GM19238 (cell line): ENCODE measurements at regions not wholly inside any gene's neighbourhood (a gene's known extent, or its start where the extent isn't known, plus 50 kb on each side); places are given as distances from the start of the nearest gene placed in this dataset.

Experiments
- DNase-seq: peaks from one replicate; pipeline ENCODE4 v3.0.0; 2011; ENCODE audit warnings: low spot score; ENCODE audit not compliant: insufficient read length

DNA sequence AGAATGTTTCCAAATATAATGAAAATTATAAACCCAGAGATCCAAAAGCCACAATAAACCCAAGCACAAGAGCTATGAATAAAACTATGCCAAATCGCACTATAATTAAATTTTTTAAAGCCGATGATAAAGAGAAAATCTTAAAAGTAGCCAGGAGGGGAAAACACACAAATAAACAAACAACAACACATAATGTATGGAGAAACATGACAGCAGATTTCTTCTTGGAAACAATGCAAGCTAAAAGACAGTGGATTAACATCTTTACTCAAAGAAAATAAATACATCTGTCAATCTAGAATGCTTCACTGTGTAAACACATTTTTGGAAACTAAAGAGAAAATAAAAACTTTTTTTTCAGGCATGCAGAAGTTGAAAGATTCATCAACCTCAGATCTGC, 53.0 kb upstream of the SMOX start:
- DNase-seq = no peak

DNA sequence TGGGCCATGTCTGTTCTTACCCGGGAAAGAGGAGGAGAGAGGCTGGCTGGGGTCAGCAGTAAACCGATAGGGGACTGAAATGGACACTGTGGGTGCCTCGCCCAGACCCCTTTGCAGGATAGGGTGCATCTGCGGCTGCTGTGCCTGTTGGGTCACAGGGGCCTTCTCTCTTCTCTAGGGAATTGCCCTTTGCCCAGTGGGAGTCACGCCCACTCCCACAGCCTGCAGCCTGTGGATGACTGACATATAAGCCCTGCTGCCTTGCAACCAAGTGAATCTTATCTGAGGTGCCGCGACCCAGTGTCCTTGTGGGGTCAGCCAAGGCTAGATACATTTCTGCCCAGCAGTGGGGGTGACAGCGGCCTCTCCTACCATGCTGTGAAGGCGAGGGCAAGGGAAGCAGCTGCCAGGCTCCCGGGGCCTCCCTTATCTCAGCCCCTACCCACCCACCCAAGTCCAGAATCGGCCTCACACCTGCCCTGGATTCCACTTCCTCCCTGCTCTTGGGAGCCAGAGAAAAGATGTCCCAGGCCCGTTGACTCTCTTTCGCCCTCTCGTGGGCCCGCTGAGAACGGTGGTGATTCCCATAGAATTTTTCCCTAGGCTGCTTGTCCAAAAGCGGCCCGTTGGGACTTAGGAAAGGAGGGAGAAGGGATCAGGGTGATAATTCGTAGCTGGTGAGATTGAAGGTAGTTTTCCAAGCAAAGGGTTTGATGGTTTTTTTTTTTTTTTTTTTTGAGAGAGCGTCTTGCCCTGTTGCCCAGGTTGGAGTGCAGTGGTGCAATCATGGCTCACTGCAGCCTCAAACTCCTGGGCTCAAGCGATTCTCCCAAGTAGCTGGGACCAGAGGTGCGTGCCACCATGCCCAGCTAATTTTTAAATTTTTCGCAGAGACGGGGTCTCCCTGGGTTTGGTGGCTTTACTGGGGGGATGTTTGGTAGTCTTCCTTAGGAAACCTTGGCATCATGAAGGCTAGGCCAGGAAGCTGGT, 56.8 kb upstream of the SMOX start:
- peak; percentile 47 for DNase-seq

DNA sequence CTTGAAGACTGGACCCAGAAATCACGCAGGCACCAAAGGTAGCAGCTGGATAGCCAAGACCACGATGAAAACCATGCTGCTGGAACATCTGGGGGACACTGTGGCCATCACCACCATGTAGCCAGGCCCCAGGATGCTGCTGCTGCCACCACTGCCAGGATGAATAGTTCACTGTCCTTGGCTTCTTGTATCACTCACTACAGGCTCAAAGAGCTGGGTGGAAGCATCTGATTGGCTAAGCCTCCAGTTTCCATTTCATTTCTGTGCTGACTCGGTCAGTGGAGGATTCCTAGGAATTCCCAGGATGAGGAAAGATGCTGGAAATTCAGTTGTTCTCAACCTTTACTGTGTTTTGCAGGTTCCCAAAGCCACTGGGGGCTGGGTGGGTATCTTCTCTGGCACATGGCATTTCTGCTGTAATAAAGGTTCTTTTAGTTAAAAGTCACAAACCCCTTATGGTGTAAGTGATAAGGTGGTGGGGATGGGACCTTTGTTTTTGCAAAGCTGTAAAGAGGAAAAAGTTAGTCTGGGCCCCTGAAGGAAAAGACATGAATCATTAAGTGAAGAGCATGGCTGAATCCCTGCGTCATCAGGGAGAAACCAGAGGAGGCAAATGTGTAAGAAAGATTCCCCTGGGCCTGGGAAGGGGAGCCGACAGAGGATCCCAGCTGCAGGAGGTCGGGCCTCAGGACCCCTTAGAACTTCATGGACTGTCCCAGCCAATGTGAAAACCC, 57.7 kb upstream of the SMOX start:
- no peak for DNase-seq

DNA sequence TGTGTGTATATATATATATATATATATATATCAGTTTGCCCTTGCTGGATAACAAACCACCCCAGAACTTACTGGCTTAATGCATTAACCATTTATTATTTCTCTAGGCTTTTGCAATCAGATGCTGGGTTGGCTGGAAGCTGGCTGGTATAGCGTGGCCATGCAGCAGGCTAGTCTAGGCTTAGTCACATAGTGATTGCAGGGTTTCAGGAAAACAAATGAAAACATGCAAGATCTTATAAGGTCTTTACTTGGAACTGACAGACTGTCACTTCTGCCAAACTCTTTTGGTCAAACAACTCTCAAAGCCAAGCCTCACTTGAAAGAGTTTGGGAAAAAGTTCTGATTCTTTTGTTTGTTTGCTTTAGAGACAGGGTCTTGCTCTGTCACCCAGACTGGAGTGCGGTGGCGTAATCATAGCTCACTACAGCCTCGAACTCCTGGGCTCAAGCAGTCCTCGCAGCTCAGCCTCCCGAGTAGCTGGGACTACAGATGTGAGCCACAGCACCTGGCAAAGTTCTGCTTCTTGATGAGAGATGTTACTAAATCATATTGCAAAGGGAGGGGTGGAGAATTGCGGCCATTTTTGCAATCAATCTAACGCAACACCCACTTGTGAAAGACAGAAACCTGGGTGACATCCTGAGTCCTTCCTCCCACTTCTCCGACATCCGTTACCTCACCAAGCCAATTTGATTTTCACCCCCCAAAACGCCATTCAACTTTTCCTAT, 58.7 kb upstream of the SMOX start:
- no peak for DNase-seq

DNA sequence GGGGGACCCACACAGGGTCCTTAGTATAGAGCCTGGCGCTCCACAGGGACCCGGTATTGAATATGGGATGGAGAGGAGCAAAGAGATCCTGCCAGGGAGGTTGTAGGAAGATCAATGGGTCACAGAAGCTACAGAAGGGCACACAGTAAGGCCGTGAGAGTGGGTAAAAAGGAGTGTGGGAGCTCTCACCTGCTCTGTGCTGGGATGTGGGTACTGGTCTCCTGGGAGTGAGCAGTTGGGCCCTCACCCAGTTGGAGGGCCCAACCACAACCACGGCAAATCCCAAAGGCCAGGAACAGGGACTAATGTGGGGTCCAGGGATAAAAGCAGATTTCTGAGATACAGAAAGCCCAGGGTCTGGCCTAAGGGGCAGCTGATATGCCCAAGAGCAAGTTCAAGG, 59.9 kb upstream of the SMOX start:
- DNase-seq = no peak

DNA sequence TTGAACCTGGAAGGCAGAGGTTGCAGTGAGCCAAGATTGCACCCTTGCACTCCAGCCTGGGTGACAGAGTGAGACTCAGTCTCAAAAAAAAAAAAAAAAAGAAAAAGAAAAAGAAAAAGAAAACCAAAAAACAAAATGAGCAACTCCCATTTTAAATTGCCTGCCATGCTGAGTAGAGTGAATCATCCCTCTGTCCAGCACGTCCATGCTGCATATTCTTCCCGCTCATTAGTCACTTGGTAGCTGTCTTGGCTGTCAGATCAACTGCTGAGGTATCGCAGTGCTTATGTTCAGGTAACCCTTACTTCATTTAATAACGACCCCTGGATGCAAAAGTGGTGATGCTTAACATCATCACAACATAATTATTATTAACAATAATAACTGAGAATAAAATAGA, 60.7 kb upstream of the SMOX start:
- DNase-seq = no peak

DNA sequence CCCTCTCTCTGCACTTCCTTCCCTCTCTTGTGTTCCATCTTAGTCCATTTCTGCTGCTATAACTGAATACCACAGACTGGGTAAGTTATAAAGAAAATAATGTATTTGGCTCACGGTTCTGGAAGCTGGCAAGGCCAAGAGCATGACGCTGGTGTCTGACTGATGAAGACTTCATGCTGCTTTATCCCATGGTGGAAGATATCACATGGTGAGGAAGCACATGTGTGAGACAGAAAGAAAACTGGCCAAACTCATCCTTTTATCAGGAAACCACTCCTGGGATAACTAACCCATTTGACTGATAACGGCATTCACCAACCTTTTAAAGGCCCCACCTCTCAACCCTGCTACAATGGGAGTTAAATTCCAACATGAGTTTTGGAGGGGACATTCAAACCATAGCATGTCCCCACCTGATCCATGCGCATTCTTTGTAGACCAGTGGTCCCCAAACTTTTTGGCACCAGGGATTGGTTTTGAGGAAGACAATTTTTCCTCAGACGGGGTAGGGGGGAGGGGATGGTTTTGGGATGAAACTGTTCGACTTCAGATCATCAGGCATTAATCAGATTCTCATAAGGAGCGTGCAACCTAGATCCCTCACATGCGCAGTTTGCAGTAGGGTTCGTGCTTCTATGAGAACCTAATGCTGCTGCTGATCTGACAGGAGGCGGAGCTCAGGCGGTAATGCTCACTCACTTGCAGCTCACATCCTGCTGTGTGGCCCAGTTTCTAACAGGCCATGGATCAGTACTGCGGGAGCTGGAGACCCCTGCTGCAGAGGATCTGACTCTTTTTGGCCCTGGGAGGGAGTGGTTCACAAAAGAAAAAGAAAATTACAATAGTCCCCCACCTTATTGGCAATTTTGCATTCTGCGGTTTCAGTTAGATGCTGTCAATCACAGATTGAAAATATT, 61.6 kb upstream of the SMOX start:
- DNase-seq = no peak

DNA sequence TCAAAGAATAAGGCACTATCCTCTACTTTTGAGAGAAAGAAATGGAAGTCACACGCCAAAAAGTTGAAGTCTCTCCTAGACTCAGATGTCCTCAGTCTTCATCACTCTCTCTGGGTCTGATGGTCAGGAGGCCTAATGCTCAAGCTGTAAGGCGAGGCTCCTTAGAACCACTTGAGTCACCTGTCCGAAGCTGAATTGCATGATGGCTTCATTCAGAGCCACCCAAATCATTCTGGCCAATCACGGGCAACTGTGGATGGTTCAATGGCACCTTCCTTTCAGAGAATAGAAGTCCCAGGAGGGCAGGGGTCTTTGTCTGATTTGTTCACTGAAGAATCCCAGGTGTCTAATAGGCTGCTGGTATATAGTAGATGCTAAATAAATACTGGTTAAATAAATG, 63.9 kb upstream of the SMOX start:
- DNase-seq = no peak

DNA sequence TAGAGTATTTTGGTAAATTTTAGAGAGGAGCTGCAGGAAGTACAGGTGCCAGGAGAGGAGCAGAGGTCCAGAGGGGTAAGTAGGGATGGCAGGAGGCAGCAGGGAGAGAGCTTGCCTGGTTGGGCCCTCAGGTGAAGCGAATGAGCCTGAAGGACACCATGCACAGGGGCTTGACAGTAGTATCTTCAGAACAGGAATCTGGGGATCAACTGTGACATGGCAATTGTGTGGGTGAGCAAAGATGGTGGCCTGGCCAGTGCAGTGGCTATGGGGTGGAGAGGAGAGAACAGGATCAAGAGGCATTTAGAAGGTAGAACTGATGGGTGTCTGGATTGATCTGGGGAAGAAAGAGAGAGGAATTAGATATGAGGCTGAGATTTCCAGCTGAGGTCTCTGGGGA, 64.5 kb upstream of the SMOX start:
- DNase-seq = no peak

DNA sequence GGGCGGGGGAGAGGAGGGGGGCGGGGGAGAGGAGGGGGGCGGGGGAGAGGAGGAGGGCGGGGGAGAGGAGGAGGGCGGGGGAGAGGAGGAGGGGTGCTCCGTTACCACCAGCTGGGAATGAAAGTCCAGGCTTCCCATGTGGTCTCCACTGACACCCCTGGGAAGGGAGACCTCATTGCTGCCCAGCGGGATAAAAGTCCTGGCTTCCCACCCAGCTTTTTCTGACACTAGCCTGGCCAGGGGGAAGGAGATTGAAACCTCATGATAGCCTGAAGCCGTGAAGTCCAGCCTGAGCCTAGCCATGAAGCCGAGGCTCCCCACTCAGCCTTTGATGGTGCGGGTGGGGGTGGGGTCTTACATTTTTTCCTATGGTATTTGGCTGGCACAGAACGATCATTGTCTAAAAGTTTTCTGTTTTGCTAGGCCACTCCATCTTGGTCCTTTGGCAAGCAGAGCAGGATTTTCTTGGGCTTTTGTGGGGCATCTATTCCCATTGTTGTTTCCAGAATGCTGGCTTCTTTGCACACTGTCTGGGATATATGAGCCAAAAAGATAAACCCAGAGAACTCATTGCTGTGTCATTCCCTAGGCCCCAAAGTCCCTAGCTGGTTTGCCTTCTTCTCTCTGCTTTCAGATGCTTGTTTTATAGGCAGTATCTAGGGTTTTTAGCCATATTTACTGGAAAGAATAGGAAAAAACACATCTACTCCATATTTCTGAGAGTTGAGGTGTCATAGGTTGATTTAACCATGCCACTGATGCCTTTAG, 65.3 kb upstream of the SMOX start:
- DNase-seq = no peak

DNA sequence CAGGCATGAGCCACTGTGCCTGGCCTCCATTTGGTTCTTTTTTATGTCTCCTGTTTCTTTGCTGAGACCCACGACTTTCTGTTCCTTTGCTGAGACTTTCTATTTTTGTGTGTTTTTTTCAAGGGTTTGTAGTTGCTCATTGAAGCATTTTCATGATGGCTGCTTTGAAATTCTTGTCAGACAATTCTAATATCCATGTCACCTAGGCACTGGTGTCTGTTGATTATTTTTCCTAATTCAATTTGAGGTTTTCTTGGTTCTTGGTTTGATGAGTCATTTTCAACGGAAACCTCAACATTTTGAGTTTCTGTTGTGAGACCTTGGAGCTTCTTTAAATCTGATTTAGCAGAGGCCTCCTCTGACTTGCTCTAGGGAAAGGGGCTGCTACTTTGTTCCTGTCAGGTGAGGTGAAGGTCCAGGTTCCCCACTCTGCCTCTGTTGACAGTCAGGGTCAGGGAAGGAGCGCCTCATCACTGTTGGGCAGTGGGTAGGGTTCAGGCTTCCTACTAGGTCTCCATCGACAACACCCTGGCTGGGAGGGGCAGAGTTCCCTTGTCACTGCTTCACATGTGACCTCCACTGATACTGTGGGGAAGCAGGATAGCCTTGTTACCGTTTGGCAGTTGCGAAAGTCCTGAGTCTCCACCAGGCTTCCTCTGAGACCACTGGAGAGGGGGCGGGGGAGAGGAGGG, 66.1 kb upstream of the SMOX start:
- DNase-seq = no peak

DNA sequence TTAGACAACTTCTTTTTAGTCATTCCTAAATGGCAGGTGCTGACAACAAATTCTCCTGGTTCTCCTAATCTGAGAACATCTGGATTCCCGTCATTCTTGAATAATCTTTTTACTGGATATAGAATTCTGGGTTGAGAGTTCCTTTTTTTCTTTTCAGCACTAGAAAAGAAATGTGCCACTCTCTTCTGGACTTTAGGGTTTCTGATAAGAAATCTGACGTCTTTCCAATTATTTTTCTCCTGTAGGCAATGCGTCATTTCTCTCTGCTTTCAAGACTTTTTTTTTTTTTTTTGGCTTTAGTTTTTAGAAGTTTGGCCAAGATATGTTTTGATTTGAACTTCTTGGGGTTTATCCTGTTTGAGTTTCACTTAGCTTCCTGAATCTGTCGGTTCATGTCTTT, 66.1 kb upstream of the RNF24 start:
- no peak for DNase-seq

DNA sequence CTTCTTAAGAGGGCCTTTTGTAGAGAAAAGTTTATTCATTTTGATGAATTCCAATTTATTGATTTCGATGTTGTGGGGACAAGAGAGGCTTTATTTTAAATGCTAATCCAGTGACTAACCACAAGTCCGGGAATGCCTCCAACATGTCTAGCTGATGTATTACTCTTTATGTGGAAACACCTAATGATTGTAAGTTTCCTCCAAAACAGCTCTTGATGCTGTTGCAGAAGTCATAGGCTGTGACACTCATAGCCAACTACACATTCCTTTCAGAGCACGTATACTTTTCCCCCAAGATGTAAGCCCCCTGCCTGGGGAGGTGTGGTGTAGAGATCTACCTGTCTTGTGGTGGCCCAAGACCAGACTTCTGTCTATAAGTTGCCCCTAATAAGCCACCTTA, 61.3 kb upstream of the RNF24 start:
- DNase-seq = no peak

DNA sequence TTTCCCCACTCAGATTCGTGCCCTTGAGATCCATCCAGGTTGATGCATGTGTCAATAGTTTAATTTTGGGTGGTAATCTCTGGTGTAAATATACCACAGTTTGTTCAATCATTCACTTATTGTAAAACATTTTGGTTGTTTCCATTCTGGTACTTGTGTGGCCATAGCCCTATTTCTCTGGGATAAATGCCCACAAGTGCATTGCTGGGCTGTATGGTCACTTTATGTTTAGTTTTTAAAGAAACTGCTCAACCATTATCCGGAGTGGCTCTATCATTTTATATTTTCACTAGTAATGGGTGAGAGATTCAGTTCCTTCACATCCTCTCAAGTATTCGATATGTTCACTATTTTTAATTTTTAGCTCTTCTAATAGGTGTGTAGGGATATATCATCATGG, 60.7 kb upstream of the RNF24 start:
- DNase-seq = no peak

DNA sequence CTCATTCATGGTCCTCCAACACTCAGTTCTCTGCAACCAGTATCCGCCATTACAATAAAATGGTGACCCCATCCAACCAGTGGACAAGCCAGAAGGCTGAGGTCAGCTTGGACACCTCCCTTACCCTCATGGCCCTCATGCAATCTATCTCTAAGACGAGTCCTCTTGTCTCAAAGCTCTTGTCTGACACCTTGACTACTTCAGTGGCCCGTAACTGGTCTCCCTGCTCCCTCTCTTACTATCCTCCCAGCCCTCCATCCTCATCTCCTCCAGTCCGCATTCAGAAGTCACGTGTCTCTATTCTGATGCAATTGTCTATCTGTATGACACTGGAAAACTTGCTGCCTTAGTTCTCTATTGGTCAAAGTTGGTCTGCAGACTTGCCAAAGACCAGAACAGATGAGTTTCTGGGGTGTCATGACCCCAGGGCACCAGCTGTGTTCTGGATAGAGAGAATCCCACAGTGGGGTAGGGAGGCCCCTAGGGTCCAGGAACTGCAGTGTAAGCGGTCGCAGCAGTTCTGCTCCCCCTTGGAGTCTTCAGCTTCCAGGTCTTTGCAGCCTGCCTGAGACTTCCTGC, 59.6 kb upstream of the RNF24 start:
- DNase-seq = no peak

DNA sequence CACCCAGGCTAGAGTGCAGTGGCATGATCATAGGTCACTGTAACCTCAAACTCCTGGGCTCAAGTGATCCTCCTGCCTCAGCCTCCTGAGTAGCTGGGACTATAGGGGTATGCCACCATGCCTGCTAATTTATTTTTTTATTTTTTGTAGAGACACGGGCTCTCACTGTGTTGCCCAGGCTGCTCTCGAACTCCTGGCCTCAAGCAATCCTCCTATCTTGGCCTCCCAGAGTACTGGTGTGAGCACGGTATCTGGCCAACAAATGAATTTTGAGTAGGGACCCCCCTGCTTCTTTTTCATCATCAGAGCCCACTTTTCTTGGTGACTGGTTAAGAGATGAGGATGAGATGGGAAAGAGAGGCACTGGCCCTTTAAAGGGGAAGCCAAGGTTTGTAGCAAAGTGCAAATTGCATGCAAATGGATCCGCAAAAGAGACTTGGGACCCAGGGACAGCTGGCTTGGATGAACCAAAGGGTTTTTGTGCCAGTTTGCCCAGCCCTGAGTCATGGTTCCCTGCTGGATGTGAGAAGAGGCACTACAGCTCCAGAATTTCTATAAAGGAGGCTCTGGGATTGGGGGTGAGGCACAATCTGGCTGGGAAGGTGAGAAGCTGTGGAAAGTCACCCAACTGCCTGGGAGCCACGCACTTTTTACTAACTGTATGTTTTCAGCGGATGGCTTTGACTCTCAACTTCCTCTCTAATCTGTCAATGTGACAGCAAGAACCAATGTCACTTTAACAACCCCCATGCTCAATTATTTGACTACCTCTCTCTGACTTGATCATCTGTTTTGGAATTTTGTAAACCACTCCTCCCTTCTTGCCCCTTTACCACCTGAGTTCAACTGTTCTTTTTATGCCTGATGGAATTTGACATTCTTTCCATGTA, 58.7 kb upstream of the RNF24 start:
- no peak for DNase-seq

DNA sequence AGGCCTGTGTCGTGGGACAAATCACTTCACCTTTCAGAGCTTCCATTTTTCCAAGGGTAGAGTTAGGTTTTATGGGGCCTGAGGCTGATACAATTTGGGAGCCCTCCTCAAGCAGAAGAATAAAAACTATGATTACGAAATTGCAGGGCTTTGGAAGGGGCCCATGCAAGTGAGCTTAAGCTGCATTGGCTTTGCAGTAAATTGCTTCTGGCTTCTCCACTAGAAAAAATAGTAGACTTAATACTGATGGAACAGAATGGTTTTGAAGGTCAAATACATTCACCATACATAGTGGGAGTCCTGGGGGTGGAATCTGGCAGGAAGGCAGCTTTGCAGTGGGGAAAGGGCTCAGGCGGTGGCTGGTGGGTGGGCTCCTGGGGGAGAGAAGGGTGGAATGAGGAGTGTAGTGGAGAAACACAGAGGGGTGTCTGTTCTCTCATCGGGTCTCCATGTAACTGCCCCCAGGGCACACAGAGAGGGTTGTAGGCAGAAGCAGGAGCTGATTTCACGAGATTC, 55.9 kb upstream of the RNF24 start:
- DNase-seq = no peak
